MCF 10A (cell line): ENCODE measurements at regions not wholly inside any gene's neighbourhood (a gene's known extent, or its start where the extent isn't known, plus 50 kb on each side); places are given as distances from the start of the nearest gene placed in this dataset.

ENCODE experiments used
- BruUV-seq: library from RNA; stranded (reverse); fragments of 400-500 nt; replicated peaks from 2 replicates; lab custom pipeline; 2021; lab: Mats Ljungman, UMichigan
- CTCF ChIA-PET: fragments of 300-600 bp; sonication (Branson Sonifier 250); formaldehyde crosslinking; extraction: SDS; loops from one replicate; lab custom pipeline; 2021; ENCODE audit warnings: antibody characterized with exemption, inconsistent platforms; lab: Yijun Ruan, JAX
- POLR2A ChIA-PET: fragments of 300-600, 350-650 bp; sonication (Branson Sonifier 250); formaldehyde crosslinking; extraction: SDS; loops from one replicate; lab custom pipeline; 2020; ENCODE audit warnings: antibody characterized with exemption, inconsistent platforms; lab: Yijun Ruan, JAX
- DNase-seq: peaks from one replicate; pipeline ENCODE4 v3.0.0-alpha.2; 2018; ENCODE audit not compliant: unreplicated experiment
- H3K27ac Mint-ChIP-seq: one replicate; pipeline ENCODE4 v1.8.0; 2022; ENCODE audit warnings: mild to moderate bottlenecking, low read depth, mixed read lengths; ENCODE audit not compliant: unreplicated experiment
- H3K27me3 Mint-ChIP-seq: one replicate; pipeline ENCODE4 v1.8.0; 2022; ENCODE audit warnings: mixed read lengths; ENCODE audit not compliant: insufficient read depth, unreplicated experiment
- H3K36me3 Mint-ChIP-seq: one replicate; pipeline ENCODE4 v1.8.0; 2022; ENCODE audit warnings: mild to moderate bottlenecking, moderate library complexity, mixed read lengths; ENCODE audit not compliant: insufficient read depth, unreplicated experiment
- H3K4me1 Mint-ChIP-seq: one replicate; pipeline ENCODE4 v1.8.0; 2022; ENCODE audit warnings: mixed read lengths; ENCODE audit not compliant: insufficient read depth, unreplicated experiment
- H3K4me3 Mint-ChIP-seq: one replicate; pipeline ENCODE4 v1.8.0; 2022; ENCODE audit warnings: mild to moderate bottlenecking, moderate library complexity, mixed read lengths; ENCODE audit not compliant: unreplicated experiment
- H3K9me3 Mint-ChIP-seq: one replicate; pipeline ENCODE4 v1.8.0; 2022; ENCODE audit warnings: mixed read lengths; ENCODE audit not compliant: unreplicated experiment
- CTCF ChIP-seq: fragments of 200-600 bp; IDR thresholded peaks from one replicate; pipeline ENCODE4 v1.8.0; 2022; ENCODE audit warnings: antibody characterized with exemption, mild to moderate bottlenecking; ENCODE audit not compliant: unreplicated experiment
- intact Hi-C: fragments of 100-400 bp; cut with micrococcal nuclease; formaldehyde crosslinking; loops from 2 replicates; pipeline ENCODE4 v1.14.1; 2022

- no peaks in the 10 kb centered on the region for H3K4me1 Mint-ChIP-seq
- no peak for DNase-seq
- no peak overlapping the region for H3K4me3 Mint-ChIP-seq
- no peak for TF ChIP-seq CTCF
- intact Hi-C loops = no loop called here
- no peak overlapping the region for H3K27ac Mint-ChIP-seq
- POLR2A ChIA-PET = no interaction called here
- no peaks in the 10 kb centered on the region for H3K27me3 Mint-ChIP-seq
- H3K36me3 Mint-ChIP-seq = peaks cover 7% of the 10 kb centered on the region
- H3K9me3 Mint-ChIP-seq = peaks cover 34% of the 10 kb centered on the region
- CTCF ChIA-PET = interaction anchor here (0.6 kb wide), 1 partner anchor 60 kb away, joined by 5 read pairs; no protein-coding TSS in a partner anchor
- no TSS peak for BruUV-seq
Measured at GRCh38 chr18:51824746-51825145, 515.3 kb upstream of the DCC start.

- ChIA-PET POLR2A (interaction anchor here (0.5 to 0.6 kb wide), 2 partner anchors 17 to 1018 kb away, joined by 3 to 4 read pairs; no protein-coding TSS in a partner anchor), CTCF (no interaction called here)
- TF ChIP-seq CTCF = no peak
- H3K27ac Mint-ChIP-seq = no peak overlapping the region
- no peaks in the 10 kb centered on the region for H3K4me1 Mint-ChIP-seq
- H3K4me3 Mint-ChIP-seq = no peak overlapping the region
- BruUV-seq = no TSS peak
- intact Hi-C loops = no loop called here
- H3K9me3 Mint-ChIP-seq = peaks cover 8% of the 10 kb centered on the region
- H3K27me3 Mint-ChIP-seq = no peaks in the 10 kb centered on the region
- DNase-seq = no peak
- H3K36me3 Mint-ChIP-seq = no peaks in the 10 kb centered on the region
Measured at GRCh38 chr18:51833850-51834249, 506.1 kb upstream of the DCC start.

- Mint-ChIP-seq H3K4me3 (no peak overlapping the region), H3K27ac (no peak overlapping the region), H3K27me3 (no peaks in the 10 kb centered on the region), H3K9me3 (peaks cover 35% of the 10 kb centered on the region), H3K4me1 (no peaks in the 10 kb centered on the region), H3K36me3 (no peaks in the 10 kb centered on the region)
- TF ChIP-seq CTCF = no peak
- intact Hi-C loops = no loop called here
- BruUV-seq = no TSS peak
- ChIA-PET POLR2A (no interaction called here), CTCF (interaction anchor here (0.6 to 0.7 kb wide), 3 partner anchors 11 to 1595 kb away, joined by 3 read pairs; no protein-coding TSS in a partner anchor)
- DNase-seq = no peak
Measured at GRCh38 chr18:51848702-51849101, 491.3 kb upstream of the DCC start.

GRCh38 chr18:51852681-51853080 is 487.3 kb upstream of the DCC start:
- Mint-ChIP-seq H3K27me3 (no peaks in the 10 kb centered on the region), H3K4me1 (no peaks in the 10 kb centered on the region), H3K9me3 (peaks cover 19% of the 10 kb centered on the region), H3K4me3 (no peak overlapping the region), H3K27ac (no peak overlapping the region), H3K36me3 (no peaks in the 10 kb centered on the region)
- TF ChIP-seq CTCF = no peak
- CTCF ChIA-PET = no interaction called here
- POLR2A ChIA-PET = no interaction called here
- DNase-seq = no peak
- intact Hi-C loops = no loop called here
- no TSS peak for BruUV-seq
